LNCaP clone FGC (cell line): ENCODE measurements at regions not wholly inside any gene's neighbourhood (a gene's known extent, or its start where the extent isn't known, plus 50 kb on each side); places are given as distances from the start of the nearest gene placed in this dataset.

Source experiments
- DNase-seq: peaks from one replicate; pipeline ENCODE4 v3.0.0-alpha.2; 2011; ENCODE audit warnings: low read depth
- H3K4me3 ChIP-seq: 2 replicates; pipeline ENCODE4 v1.5.1; 2011; ENCODE audit warnings: mild to moderate bottlenecking, low read depth, low read length, control low read depth
- TF ChIP-seq, protein P1 (sequence below): IDR thresholded peaks from 2 replicates; pipeline ENCODE4 v1.5.1; 2012; ENCODE audit warnings: mild to moderate bottlenecking; ENCODE audit not compliant: control insufficient read depth, insufficient read depth; ENCODE audit errors: extremely low read depth

DNA sequence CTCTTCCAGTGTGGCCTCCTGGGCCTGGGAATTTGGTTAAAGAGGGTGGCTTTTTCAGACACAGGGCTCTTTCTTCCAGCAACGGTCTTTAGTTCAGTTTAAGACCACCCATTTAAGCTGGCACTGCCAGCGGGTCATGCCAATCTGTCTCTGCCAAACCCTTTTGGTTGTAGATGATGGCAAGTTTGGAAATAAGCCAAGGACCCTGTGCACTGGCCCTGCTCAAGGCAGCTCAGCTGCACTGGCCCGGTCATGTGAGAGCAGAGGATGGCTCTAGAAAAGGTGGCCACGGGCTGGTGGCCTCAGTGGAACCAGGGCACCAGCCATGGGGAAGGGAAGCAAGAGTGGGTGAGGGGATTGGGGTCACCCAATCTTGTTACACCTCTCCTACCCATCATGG is 294.1 kb downstream of the GLRX3 start:
- TF ChIP-seq, protein P1, sequence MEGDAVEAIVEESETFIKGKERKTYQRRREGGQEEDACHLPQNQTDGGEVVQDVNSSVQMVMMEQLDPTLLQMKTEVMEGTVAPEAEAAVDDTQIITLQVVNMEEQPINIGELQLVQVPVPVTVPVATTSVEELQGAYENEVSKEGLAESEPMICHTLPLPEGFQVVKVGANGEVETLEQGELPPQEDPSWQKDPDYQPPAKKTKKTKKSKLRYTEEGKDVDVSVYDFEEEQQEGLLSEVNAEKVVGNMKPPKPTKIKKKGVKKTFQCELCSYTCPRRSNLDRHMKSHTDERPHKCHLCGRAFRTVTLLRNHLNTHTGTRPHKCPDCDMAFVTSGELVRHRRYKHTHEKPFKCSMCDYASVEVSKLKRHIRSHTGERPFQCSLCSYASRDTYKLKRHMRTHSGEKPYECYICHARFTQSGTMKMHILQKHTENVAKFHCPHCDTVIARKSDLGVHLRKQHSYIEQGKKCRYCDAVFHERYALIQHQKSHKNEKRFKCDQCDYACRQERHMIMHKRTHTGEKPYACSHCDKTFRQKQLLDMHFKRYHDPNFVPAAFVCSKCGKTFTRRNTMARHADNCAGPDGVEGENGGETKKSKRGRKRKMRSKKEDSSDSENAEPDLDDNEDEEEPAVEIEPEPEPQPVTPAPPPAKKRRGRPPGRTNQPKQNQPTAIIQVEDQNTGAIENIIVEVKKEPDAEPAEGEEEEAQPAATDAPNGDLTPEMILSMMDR: no peak
- no peak for DNase-seq
- no peak overlapping the region for H3K4me3 ChIP-seq

DNA sequence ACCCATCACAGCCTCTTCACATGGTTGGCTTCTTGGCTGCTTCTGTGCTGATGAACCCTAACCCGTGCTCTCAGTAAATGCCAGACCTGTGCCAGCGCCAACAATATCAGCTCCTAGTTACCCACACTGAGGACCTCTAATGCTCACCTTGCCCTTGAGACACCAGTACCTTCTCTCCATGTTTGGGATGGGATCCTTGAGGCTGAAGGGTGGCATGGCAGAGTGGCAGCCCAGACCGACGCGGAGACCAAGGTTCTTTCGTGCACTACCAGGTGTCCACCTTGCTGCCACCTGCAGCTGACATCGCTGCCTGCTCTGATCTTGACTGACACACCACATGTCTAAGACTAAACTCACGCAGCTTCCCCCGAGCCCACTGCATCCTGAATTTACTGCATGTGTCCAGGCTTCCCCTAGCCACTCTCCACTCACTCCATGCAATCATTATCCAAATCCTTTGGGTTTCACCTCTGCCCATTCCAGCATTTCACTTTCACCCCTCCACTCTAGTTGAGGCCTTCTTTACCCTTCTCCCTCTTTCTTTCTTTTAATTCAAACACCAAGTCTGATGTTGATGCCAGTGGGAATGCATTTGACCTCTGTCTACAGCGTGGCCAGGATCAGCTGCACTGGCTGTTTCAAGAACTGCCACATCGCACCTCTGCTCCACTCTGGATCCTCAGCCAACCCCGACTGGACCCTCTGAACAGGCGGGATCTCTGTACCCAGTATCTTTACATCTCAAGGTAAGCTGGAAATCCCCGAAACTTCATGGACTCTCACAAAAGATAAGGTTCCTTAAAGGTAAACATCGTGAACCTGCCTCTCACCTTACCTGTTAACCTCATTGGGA is 294.9 kb downstream of the GLRX3 start:
- TF ChIP-seq, protein P1: no peak
- DNase-seq: no peak
- no peak overlapping the region for H3K4me3 ChIP-seq

GRCh38 chr10:130432271-130432670 is 296.1 kb downstream of the GLRX3 start:
- DNase-seq: no peak

GRCh38 chr10:130432850-130433249 is 296.7 kb downstream of the GLRX3 start:
- H3K4me3 ChIP-seq: no peak overlapping the region
- DNase-seq: no peak
- TF ChIP-seq, protein P1: no peak

More at GRCh38 chr10:130432271-130432670, 296.1 kb downstream of the GLRX3 start:
- TF ChIP-seq, protein P1: no peak
- H3K4me3 ChIP-seq: no peak overlapping the region

GRCh38 chr10:130434446-130435385 is 298.5 kb downstream of the GLRX3 start:
- H3K4me3 ChIP-seq: no peak overlapping the region
- TF ChIP-seq, protein P1: no peak
- no peak for DNase-seq

DNA sequence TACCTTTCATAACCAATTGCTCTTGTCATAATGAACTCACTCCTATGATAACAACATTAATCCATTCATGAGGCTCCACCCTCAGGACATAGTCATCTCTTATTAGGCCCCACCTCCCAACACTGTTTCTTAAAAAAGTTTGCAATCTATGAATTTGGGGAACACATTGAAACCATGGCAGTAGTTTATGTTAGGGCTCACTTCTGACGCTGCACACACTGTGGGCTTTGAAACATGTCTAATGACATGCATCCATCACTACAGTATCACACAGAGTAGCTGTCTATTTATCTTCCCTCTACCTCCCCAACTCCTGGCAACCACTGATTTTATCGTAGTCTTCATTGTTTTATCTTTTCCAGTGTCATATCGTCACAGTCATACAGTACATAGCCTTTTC is 299.8 kb downstream of the GLRX3 start:
- TF ChIP-seq, protein P1: no peak
- H3K4me3 ChIP-seq: no peak overlapping the region
- DNase-seq: no peak
